GM13977 (cell line): ENCODE measurements at regions not wholly inside any gene's neighbourhood (a gene's known extent, or its start where the extent isn't known, plus 50 kb on each side); places are given as distances from the start of the nearest gene placed in this dataset.

Experiments used
- DNase-seq: peaks from one replicate; pipeline ENCODE4 v3.0.0; 2012; ENCODE audit warnings: low spot score
- CTCF ChIP-seq: IDR thresholded peaks from 2 replicates; pipeline ENCODE4 v1.5.1; 2012; ENCODE audit warnings: mild to moderate bottlenecking, control low read depth; ENCODE audit not compliant: insufficient read depth; ENCODE audit errors: extremely low read depth, missing control alignments
- in situ Hi-C: fragments of 300-500 bp; cut with MboI; formaldehyde crosslinking; loops from one replicate; pipeline ENCODE4 v1.12.0; 2022; ENCODE audit warnings: low sequenced_read_pairs, low pct_unique_long_range_greater_than_20kb, mixed read lengths, inconsistent platforms; ENCODE audit not compliant: unreplicated experiment

- DNase-seq, result no peak
- in situ Hi-C loops, result no loop called here
- no peak for TF ChIP-seq CTCF
Observed at GRCh38 chr20:60780388-60781025, 471.6 kb upstream of the CDH4 start.

DNA sequence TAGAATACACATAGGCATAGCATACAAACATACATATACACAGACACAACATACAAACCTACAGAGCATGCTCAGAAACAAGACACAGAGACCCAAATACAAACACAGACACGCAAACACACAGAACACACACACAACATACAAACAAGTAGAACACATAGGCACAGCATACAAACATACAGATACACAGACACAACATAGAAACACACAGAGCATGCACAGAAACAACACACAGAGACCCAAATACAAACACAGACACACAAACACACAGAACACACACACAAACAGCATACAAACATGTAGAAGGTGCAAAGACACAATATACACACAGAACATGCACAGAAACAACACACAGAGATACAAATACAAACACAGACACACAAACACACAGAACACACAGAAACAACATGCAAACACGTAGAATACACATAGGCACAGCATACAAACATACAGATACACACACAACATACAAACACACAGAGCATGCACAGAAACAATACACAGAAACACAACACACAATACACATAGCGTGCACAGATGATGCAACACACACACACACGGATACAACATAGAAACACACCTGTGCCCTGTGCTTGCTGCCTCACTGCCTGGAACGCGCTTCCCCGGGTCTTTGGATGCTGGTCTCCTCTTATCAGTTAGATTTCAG is 469.0 kb upstream of the CDH4 start:
- no peak for TF ChIP-seq CTCF
- in situ Hi-C loops, result no loop called here
- no peak for DNase-seq

GRCh38 chr20:60785301-60785700 is 466.8 kb upstream of the CDH4 start:
- no peak for TF ChIP-seq CTCF
- in situ Hi-C loops, result no loop called here
- DNase-seq, result no peak

- no peak for DNase-seq
- in situ Hi-C loops, result no loop called here
- TF ChIP-seq CTCF, result no peak
Observed at GRCh38 chr20:60785785-60786184, 466.3 kb upstream of the CDH4 start.

- in situ Hi-C loops, result no loop called here
- DNase-seq, result no peak
- no peak for TF ChIP-seq CTCF
Observed at GRCh38 chr20:60786686-60787217, 465.3 kb upstream of the CDH4 start.

DNA sequence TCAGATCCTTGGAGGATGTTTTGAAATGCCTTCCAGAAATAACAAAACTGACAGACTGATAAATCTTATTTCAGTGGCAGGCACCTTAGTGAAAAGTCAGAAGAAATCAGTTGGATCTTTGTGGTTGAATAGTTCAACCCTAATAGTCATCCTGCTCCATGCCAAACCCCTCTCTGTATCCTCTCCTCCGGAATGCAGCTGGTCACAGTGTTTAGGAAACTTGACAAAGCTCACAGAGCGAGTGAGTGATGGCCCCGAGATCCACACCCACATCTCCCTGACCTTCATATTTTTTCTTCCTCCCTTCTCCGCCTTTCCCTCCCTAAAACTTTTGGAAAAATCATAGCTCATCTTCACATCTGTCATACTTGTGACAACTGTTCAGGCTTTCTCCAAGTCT is 464.8 kb upstream of the CDH4 start:
- no peak for TF ChIP-seq CTCF
- DNase-seq, result no peak
- in situ Hi-C loops, result no loop called here

DNA sequence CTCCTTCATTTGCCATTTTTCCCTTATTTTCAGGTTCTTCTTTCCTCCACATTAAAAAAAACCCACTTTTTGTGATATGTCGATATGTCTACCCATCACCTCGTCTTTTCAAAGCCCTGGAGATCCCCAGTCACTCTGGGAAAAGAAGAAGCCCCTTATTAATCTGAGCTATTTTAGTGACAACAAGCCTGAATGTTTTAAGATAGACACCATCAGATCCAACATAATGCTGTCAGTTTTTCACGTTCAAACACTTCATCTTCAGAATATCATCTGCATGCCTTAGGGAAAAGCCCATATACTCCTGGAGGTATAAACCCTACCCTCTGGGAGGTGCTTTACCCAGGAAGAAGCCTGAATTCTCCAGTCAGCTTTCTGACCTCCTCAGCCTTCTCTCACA is 464.0 kb upstream of the CDH4 start:
- DNase-seq, result no peak
- no peak for TF ChIP-seq CTCF
- in situ Hi-C loops, result no loop called here
